HepG2 (cell line): ENCODE measurements at regions not wholly inside any gene's neighbourhood (a gene's known extent, or its start where the extent isn't known, plus 50 kb on each side); places are given as distances from the start of the nearest gene placed in this dataset.

Experiments used
- EP300 ChIP-seq, 3 experiments: sonication (generic) in 1 of 3; formaldehyde crosslinking in 1 of 3; IDR thresholded peaks; 2 replicates each; pipeline versions ENCODE4 v1.5.1 to v1.6.1; 2011 to 2020; ENCODE audit warnings: low read depth in 2 of 3, low read length in 2 of 3, borderline replicate concordance in 1 of 3, improper control_type of control experiment in 1 of 3, mild to moderate bottlenecking in 1 of 3, missing genetic modification reagents in 1 of 3, moderate library complexity in 1 of 3
- GABPB1 ChIP-seq: IDR thresholded peaks from 2 replicates; pipeline ENCODE4 v1.6.1; 2016; ENCODE audit warnings: mild to moderate bottlenecking, missing genetic modification reagents, moderate library complexity, missing compliant biosample characterization
- RFX1 ChIP-seq: fragments of 450-650 bp; IDR thresholded peaks from 2 replicates; pipeline ENCODE4 v1.6.1; 2017

- TF ChIP-seq GABPB1 (CRISPR knock-in tag): no peak
- TF ChIP-seq RFX1: no peak
- no peak for TF ChIP-seq EP300 (IDR thresholded peaks at IDR 0.05; ENCODE audit: low read depth in 2 of 2, low read length in 2 of 2)
- TF ChIP-seq EP300 (CRISPR knock-in tag; IDR thresholded peaks at IDR 0.05; ENCODE audit: borderline replicate concordance): no peak
These were observed 64.9 kb downstream of the COPRS start for GRCh38 chr17:31794111-31794510.
